Peyer's patch (tissue), 4 donors: ENCODE measurements at regions not wholly inside any gene's neighbourhood (a gene's known extent, or its start where the extent isn't known, plus 50 kb on each side); places are given as distances from the start of the nearest gene placed in this dataset.

Experiments used
- DNase-seq, 3 donors: peaks; one replicate each; pipeline ENCODE4 v3.0.0-alpha.2; 2017 to 2019
- H3K27ac ChIP-seq, 4 donors: fragments of 200-600 bp; sonication (generic); one replicate each; pipeline ENCODE4 v1.5.1; 2016 to 2019
- H3K27me3 ChIP-seq, 2 donors: fragments of 200-600 bp; sonication (generic); one replicate each; pipeline ENCODE4 v1.5.1; 2019
- H3K36me3 ChIP-seq, 3 donors: fragments of 200-600 bp; sonication (generic); one replicate each; pipeline ENCODE4 v1.5.1; 2016 to 2019
- H3K4me1 ChIP-seq, 4 donors: fragments of 200-600 bp; sonication (generic); one replicate each; pipeline ENCODE4 v1.5.1; 2016 to 2019
- H3K4me3 ChIP-seq, 4 donors: fragments of 200-600 bp; sonication (generic); 1 replicate in 3 of 4; 2 replicates in 1 of 4; pipeline ENCODE4 v1.5.1; 2016 to 2019; ENCODE audit warnings: mild to moderate bottlenecking in 1 of 4
- H3K9me3 ChIP-seq, 4 donors: fragments of 200-600 bp; sonication (generic); one replicate each; pipeline ENCODE4 v1.5.1; 2016 to 2019; ENCODE audit warnings: mild to moderate bottlenecking in 1 of 4
- CTCF ChIP-seq, 6 experiments: fragments of 450-650 bp in 4 of 6; fragments of 200-600 bp in 2 of 6; sonication (generic) in 1 of 6; IDR thresholded peaks; one replicate each; pipeline ENCODE4 v1.5.1; 2017 to 2019; ENCODE audit warnings: antibody characterized with exemption in 6 of 6, mild to moderate bottlenecking in 3 of 6, moderate library complexity in 1 of 6
- POLR2A ChIP-seq, 2 donors: fragments of 450-650 bp; IDR thresholded peaks; one replicate each; pipeline ENCODE4 v1.5.1; 2017; ENCODE audit warnings: antibody characterized with exemption in 2 of 2, mild to moderate bottlenecking in 2 of 2, moderate library complexity in 2 of 2

- H3K4me3 ChIP-seq, result no peak overlapping the region
- no peaks in the 10 kb centered on the region for H3K27me3 ChIP-seq
- H3K4me1 ChIP-seq, result no peaks in the 10 kb centered on the region
- no peaks in the 10 kb centered on the region for H3K9me3 ChIP-seq
- H3K27ac ChIP-seq, result no peak overlapping the region
- DNase-seq, result no peak
- TF ChIP-seq POLR2A (IDR thresholded peaks at IDR 0.05), result no peak
- TF ChIP-seq CTCF (IDR thresholded peaks at IDR 0.05), result no peak
- H3K36me3 ChIP-seq, result no peaks in the 10 kb centered on the region
Observed at GRCh38 chr15:69940441-69941300, 157.0 kb downstream of the TLE3 start.

GRCh38 chr15:69941301-69941605 lies 156.5 kb downstream of the TLE3 start:
- no peak for DNase-seq
- no peaks in the 10 kb centered on the region for H3K4me1 ChIP-seq
- H3K27me3 ChIP-seq, result no peaks in the 10 kb centered on the region
- no peaks in the 10 kb centered on the region for H3K36me3 ChIP-seq
- H3K4me3 ChIP-seq, result no peak overlapping the region
- H3K27ac ChIP-seq, result no peak overlapping the region
- no peaks in the 10 kb centered on the region for H3K9me3 ChIP-seq
- no peak for TF ChIP-seq CTCF (IDR thresholded peaks at IDR 0.05)
- no peak for TF ChIP-seq POLR2A (IDR thresholded peaks at IDR 0.05)

DNA sequence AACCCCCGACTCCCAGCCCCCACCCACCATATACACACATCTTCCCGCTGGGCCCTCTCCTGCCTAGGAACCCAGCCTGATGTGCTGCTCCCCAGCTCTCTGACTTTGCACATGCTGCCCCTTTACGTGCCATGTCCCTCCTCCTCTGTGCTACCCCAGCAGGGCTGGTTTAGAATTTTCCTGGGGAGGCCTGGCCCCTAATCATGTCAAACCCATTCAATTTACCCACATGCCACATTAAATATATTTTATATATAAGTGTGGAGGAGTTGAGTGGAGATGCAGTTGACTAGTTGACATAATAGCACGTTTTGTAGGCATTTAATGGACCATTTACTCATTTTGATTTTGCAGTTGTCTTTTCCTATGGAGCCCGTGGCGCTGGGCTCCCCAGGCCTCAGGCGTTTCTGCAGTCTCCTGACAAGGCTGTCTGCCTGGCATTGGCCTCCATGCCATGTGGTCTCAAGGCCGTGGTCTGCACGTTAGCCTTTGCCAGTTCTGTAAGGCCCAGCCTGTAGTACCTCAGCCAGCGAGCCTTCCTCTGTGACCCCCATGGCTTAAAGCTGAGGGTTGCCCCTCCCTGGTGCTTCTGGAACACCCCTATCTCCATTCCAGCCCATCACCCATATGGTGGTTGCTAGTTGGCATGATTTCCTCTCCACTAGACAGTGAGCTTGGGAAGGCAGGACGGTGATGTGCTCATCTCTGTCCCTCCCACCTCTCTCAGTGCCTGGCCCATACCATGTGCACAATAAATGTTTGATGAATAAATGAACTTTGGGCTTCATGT lies 155.8 kb downstream of the TLE3 start:
- Histone ChIP-seq H3K27me3 (no peaks in the 10 kb centered on the region), H3K4me1 (no peaks in the 10 kb centered on the region), H3K36me3 (no peaks in the 10 kb centered on the region), H3K9me3 (no peaks in the 10 kb centered on the region), H3K27ac (no peak overlapping the region), H3K4me3 (no peak overlapping the region)
- TF ChIP-seq POLR2A (IDR thresholded peaks at IDR 0.05), result no peak
- no peak for TF ChIP-seq CTCF (IDR thresholded peaks at IDR 0.05)
- no peak for DNase-seq

- no peak for TF ChIP-seq POLR2A (IDR thresholded peaks at IDR 0.05)
- TF ChIP-seq CTCF (IDR thresholded peaks at IDR 0.05), result no peak
- Histone ChIP-seq H3K9me3 (no peaks in the 10 kb centered on the region), H3K36me3 (no peaks in the 10 kb centered on the region), H3K4me1 (no peaks in the 10 kb centered on the region), H3K27me3 (no peaks in the 10 kb centered on the region), H3K4me3 (no peak overlapping the region), H3K27ac (no peak overlapping the region)
- no peak for DNase-seq
Observed at GRCh38 chr15:69943637-69944036, 154.1 kb downstream of the TLE3 start.

DNA sequence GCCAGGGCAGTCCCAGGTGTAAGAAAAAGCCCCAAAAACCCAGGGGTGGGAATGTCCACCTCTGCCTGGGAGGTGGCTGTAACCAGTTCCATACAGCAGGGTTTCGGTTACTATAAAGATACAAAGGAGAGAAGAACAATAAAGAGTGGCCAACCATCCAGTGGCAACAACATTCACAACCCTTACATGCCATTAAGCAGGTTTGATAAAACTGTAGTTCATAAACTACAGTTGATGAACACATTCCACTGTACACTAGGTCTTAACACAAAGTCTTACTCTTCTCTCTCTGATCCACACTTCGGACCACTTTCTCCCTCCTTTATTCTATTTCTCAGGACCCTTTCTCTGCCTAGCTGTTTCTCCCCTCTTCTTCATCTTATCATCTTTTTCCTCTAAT lies 152.0 kb downstream of the TLE3 start:
- no peaks in the 10 kb centered on the region for H3K36me3 ChIP-seq
- no peaks in the 10 kb centered on the region for H3K9me3 ChIP-seq
- no peak overlapping the region for H3K27ac ChIP-seq
- no peaks in the 10 kb centered on the region for H3K4me1 ChIP-seq
- DNase-seq, result no peak
- no peak overlapping the region for H3K4me3 ChIP-seq
- H3K27me3 ChIP-seq, result no peaks in the 10 kb centered on the region
- TF ChIP-seq CTCF (IDR thresholded peaks at IDR 0.05), result no peak
- TF ChIP-seq POLR2A (IDR thresholded peaks at IDR 0.05), result no peak
